Liver (tissue), 8 donors: ENCODE measurements at regions not wholly inside any gene's neighbourhood (a gene's known extent, or its start where the extent isn't known, plus 50 kb on each side); places are given as distances from the start of the nearest gene placed in this dataset.

Experiments used
- DNase-seq: peaks from one replicate; pipeline ENCODE4 v3.0.0-alpha.2; 2017; ENCODE audit warnings: low spot score
- H3K27ac ChIP-seq, 2 donors: one replicate each; pipeline ENCODE4 v1.7.0; 2013; ENCODE audit warnings: inconsistent platforms in 2 of 2, low read length in 2 of 2, control low read depth in 1 of 2, low read depth in 1 of 2, mild to moderate bottlenecking in 1 of 2
- H3K27me3 ChIP-seq, 4 donors: one replicate each; pipeline versions ENCODE4 v1.6.1 to v1.7.0; 2013; ENCODE audit warnings: low read length in 3 of 4, inconsistent platforms in 1 of 4, mild to moderate bottlenecking in 1 of 4, moderate library complexity in 1 of 4; ENCODE audit not compliant: control insufficient read depth in 4 of 4, insufficient read depth in 4 of 4
- H3K36me3 ChIP-seq, 4 donors: one replicate each; pipeline versions ENCODE4 v1.6.1 to v1.7.0; 2013; ENCODE audit warnings: low read length in 3 of 4, mild to moderate bottlenecking in 3 of 4, low read depth in 1 of 4, moderate library complexity in 1 of 4; ENCODE audit not compliant: control insufficient read depth in 4 of 4, insufficient read depth in 3 of 4
- H3K4me1 ChIP-seq, 4 donors: one replicate each; pipeline versions ENCODE4 v1.6.1 to v1.7.0; 2013; ENCODE audit warnings: low read length in 3 of 4, mild to moderate bottlenecking in 3 of 4, moderate library complexity in 1 of 4; ENCODE audit not compliant: control insufficient read depth in 4 of 4, insufficient read depth in 4 of 4
- H3K4me3 ChIP-seq, 3 donors: one replicate each; pipeline versions ENCODE4 v1.6.1 to v1.7.0; 2013; ENCODE audit warnings: low read length in 3 of 3, control low read depth in 1 of 3, low read depth in 1 of 3, mild to moderate bottlenecking in 1 of 3
- H3K9ac ChIP-seq, 2 donors: one replicate each; pipeline ENCODE4 v1.7.0; 2013; ENCODE audit warnings: low read length in 2 of 2, mild to moderate bottlenecking in 2 of 2, moderate library complexity in 2 of 2, control low read depth in 1 of 2, low read depth in 1 of 2
- H3K9me3 ChIP-seq, 4 donors: one replicate each; pipeline versions ENCODE4 v1.6.1 to v1.7.0; 2013; ENCODE audit warnings: low read length in 3 of 4; ENCODE audit not compliant: control insufficient read depth in 4 of 4
- EGR1 ChIP-seq, 2 donors: IDR thresholded peaks; 2 replicates each; pipeline ENCODE4 v1.6.1; 2016 to 2018; ENCODE audit warnings: antibody characterized with exemption in 2 of 2, low read depth in 2 of 2
- FOXA1 ChIP-seq: IDR thresholded peaks from 2 replicates; pipeline ENCODE4 v1.6.1; 2016; ENCODE audit warnings: antibody characterized with exemption
- FOXA2 ChIP-seq: IDR thresholded peaks from 2 replicates; pipeline ENCODE4 v1.6.1; 2016; ENCODE audit warnings: antibody characterized with exemption
- GABPA ChIP-seq, 2 donors: IDR thresholded peaks in 1 of 2; conservative IDR thresholded peaks in 1 of 2; 2 replicates each; pipeline ENCODE4 v1.6.1; 2016; ENCODE audit warnings: antibody characterized with exemption in 2 of 2, mild to moderate bottlenecking in 1 of 2, moderate library complexity in 1 of 2
- HNF4A ChIP-seq, 2 donors: conservative IDR thresholded peaks; 2 replicates each; pipeline ENCODE4 v1.6.1; 2016; ENCODE audit warnings: antibody characterized with exemption in 2 of 2, mild to moderate bottlenecking in 2 of 2
- HNF4G ChIP-seq: IDR thresholded peaks from 2 replicates; pipeline ENCODE4 v1.6.1; 2016; ENCODE audit warnings: antibody characterized with exemption
- JUND ChIP-seq, 2 donors: IDR thresholded peaks; 2 replicates each; pipeline ENCODE4 v1.6.1; 2016; ENCODE audit warnings: antibody characterized with exemption in 2 of 2
- NR2F2 ChIP-seq: IDR thresholded peaks from 2 replicates; pipeline ENCODE4 v1.6.1; 2016; ENCODE audit warnings: antibody characterized with exemption
- RAD21 ChIP-seq, 2 donors: IDR thresholded peaks; 2 replicates each; pipeline ENCODE4 v1.6.1; 2016; ENCODE audit warnings: antibody characterized with exemption in 2 of 2, mild to moderate bottlenecking in 2 of 2
- RXRA ChIP-seq, 2 donors: IDR thresholded peaks; 2 replicates each; pipeline ENCODE4 v1.6.1; 2017 to 2018; ENCODE audit warnings: antibody characterized with exemption in 2 of 2, mild to moderate bottlenecking in 1 of 2
- SP1 ChIP-seq: IDR thresholded peaks from 2 replicates; pipeline ENCODE4 v1.6.1; 2018; ENCODE audit warnings: antibody characterized with exemption, mild to moderate bottlenecking
- TAF1 ChIP-seq: conservative IDR thresholded peaks from 2 replicates; pipeline ENCODE4 v1.6.1; 2016; ENCODE audit warnings: antibody characterized with exemption, mild to moderate bottlenecking
- YY1 ChIP-seq: IDR thresholded peaks from 2 replicates; pipeline ENCODE4 v1.6.1; 2016; ENCODE audit warnings: antibody characterized with exemption, mild to moderate bottlenecking
- WGBS: extraction: QIAGEN DNeasy Blood & Tissue Kit; methylation state at CpG from one replicate; pipeline ENCODE4 v1.1.7; 2013; 5-methylcytosine and 5-hydroxymethylcytosine counted together
- TF ChIP-seq, protein P1 (sequence below): IDR thresholded peaks from 2 replicates; pipeline ENCODE4 v1.6.1; 2016; ENCODE audit warnings: antibody characterized with exemption
- TF ChIP-seq, protein P2 (sequence below): IDR thresholded peaks from 2 replicates; pipeline ENCODE4 v1.6.1; 2016; ENCODE audit warnings: antibody characterized with exemption
- TF ChIP-seq, protein P3 (sequence below): IDR thresholded peaks from 2 replicates; pipeline ENCODE4 v1.6.1; 2016; ENCODE audit warnings: antibody characterized with exemption
- TF ChIP-seq, protein P4 (sequence below): fragments of 150-350 bp; IDR thresholded peaks from 2 replicates; pipeline ENCODE4 v1.5.1; 2017; ENCODE audit warnings: improper control_type of control experiment, low read depth, low read length; ENCODE audit not compliant: missing input control
- TF ChIP-seq, protein P5 (sequence below): IDR thresholded peaks from 2 replicates; pipeline ENCODE4 v1.6.1; 2016; ENCODE audit warnings: antibody characterized with exemption, mild to moderate bottlenecking
- donor health status: healthy.
- donor health status: healthy.
- donor health status: healthy.
- donor health status: healthy.
- donor health status: healthy.

DNA sequence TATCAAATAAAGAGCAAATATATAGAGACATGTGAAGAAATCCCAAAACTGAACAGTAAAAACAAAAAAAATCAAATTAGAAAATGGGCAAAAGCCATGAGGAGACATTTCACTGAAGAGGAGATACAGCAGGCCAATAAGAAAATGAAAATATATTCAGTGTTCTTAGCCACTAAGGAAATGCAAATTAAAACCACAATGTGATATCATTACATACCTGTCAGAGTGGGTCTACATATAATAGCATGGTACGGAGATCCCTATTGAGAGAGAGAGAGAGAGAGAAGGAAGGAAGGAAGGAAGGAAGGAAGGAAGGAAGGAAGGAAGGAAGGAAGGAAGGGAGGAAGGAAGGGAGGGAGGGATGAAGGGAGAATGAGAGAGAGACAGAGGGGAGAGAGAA is 707.0 kb upstream of the ACTRT1 start:
- Histone ChIP-seq H3K27ac (no peak overlapping the region), H3K4me3 (no peak overlapping the region), H3K9ac (no peak overlapping the region), H3K27me3 (no peaks in the 10 kb centered on the region), H3K9me3 (no peaks in the 10 kb centered on the region), H3K36me3 (no peaks in the 10 kb centered on the region), H3K4me1 (peaks cover 0 to 1% (median 0%) of the 10 kb centered on the region in 4 donors)
- TF ChIP-seq GABPA (IDR thresholded peaks at IDR 0.05 in 1 of 2, conservative IDR thresholded peaks at IDR 0.05 in 1 of 2) = no peak
- no peak for TF ChIP-seq YY1
- TF ChIP-seq, protein P1, sequence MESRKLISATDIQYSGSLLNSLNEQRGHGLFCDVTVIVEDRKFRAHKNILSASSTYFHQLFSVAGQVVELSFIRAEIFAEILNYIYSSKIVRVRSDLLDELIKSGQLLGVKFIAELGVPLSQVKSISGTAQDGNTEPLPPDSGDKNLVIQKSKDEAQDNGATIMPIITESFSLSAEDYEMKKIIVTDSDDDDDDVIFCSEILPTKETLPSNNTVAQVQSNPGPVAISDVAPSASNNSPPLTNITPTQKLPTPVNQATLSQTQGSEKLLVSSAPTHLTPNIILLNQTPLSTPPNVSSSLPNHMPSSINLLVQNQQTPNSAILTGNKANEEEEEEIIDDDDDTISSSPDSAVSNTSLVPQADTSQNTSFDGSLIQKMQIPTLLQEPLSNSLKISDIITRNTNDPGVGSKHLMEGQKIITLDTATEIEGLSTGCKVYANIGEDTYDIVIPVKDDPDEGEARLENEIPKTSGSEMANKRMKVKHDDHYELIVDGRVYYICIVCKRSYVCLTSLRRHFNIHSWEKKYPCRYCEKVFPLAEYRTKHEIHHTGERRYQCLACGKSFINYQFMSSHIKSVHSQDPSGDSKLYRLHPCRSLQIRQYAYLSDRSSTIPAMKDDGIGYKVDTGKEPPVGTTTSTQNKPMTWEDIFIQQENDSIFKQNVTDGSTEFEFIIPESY = no peak
- TF ChIP-seq FOXA1 = no peak
- no peak for TF ChIP-seq HNF4G
- no peak for TF ChIP-seq NR2F2
- TF ChIP-seq FOXA2 = no peak
- no peak for TF ChIP-seq TAF1
- TF ChIP-seq EGR1 (IDR thresholded peaks at IDR 0.05; ENCODE audit: low read depth in 2 of 2) = no peak
- no peak for TF ChIP-seq RAD21 (IDR thresholded peaks at IDR 0.05)
- no peak for TF ChIP-seq HNF4A (conservative IDR thresholded peaks at IDR 0.05)
- TF ChIP-seq, protein P2, sequence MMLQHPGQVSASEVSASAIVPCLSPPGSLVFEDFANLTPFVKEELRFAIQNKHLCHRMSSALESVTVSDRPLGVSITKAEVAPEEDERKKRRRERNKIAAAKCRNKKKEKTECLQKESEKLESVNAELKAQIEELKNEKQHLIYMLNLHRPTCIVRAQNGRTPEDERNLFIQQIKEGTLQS = no peak
- TF ChIP-seq RXRA (IDR thresholded peaks at IDR 0.05) = no peak
- TF ChIP-seq SP1 = no peak
- TF ChIP-seq, protein P3, sequence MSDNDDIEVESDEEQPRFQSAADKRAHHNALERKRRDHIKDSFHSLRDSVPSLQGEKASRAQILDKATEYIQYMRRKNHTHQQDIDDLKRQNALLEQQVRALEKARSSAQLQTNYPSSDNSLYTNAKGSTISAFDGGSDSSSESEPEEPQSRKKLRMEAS = no peak
- TF ChIP-seq, protein P4, sequence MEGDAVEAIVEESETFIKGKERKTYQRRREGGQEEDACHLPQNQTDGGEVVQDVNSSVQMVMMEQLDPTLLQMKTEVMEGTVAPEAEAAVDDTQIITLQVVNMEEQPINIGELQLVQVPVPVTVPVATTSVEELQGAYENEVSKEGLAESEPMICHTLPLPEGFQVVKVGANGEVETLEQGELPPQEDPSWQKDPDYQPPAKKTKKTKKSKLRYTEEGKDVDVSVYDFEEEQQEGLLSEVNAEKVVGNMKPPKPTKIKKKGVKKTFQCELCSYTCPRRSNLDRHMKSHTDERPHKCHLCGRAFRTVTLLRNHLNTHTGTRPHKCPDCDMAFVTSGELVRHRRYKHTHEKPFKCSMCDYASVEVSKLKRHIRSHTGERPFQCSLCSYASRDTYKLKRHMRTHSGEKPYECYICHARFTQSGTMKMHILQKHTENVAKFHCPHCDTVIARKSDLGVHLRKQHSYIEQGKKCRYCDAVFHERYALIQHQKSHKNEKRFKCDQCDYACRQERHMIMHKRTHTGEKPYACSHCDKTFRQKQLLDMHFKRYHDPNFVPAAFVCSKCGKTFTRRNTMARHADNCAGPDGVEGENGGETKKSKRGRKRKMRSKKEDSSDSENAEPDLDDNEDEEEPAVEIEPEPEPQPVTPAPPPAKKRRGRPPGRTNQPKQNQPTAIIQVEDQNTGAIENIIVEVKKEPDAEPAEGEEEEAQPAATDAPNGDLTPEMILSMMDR = no peak
- TF ChIP-seq JUND (IDR thresholded peaks at IDR 0.05) = no peak
- TF ChIP-seq, protein P5, sequence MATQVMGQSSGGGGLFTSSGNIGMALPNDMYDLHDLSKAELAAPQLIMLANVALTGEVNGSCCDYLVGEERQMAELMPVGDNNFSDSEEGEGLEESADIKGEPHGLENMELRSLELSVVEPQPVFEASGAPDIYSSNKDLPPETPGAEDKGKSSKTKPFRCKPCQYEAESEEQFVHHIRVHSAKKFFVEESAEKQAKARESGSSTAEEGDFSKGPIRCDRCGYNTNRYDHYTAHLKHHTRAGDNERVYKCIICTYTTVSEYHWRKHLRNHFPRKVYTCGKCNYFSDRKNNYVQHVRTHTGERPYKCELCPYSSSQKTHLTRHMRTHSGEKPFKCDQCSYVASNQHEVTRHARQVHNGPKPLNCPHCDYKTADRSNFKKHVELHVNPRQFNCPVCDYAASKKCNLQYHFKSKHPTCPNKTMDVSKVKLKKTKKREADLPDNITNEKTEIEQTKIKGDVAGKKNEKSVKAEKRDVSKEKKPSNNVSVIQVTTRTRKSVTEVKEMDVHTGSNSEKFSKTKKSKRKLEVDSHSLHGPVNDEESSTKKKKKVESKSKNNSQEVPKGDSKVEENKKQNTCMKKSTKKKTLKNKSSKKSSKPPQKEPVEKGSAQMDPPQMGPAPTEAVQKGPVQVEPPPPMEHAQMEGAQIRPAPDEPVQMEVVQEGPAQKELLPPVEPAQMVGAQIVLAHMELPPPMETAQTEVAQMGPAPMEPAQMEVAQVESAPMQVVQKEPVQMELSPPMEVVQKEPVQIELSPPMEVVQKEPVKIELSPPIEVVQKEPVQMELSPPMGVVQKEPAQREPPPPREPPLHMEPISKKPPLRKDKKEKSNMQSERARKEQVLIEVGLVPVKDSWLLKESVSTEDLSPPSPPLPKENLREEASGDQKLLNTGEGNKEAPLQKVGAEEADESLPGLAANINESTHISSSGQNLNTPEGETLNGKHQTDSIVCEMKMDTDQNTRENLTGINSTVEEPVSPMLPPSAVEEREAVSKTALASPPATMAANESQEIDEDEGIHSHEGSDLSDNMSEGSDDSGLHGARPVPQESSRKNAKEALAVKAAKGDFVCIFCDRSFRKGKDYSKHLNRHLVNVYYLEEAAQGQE = no peak
- no peak for DNase-seq
- 91% methylated on average over 1 of the region's 1 CpG for WGBS
